GM12872 (cell line): ENCODE measurements at regions not wholly inside any gene's neighbourhood (a gene's known extent, or its start where the extent isn't known, plus 50 kb on each side); places are given as distances from the start of the nearest gene placed in this dataset.

ENCODE experiments used
- CTCF ChIP-seq: IDR thresholded peaks from 3 replicates; pipeline ENCODE4 v1.5.1; 2011; ENCODE audit warnings: low read depth, mild to moderate bottlenecking, low read length, moderate library complexity; ENCODE audit not compliant: insufficient read depth

GRCh38 chr3:74009961-74010844, 385.5 kb upstream of the PDZRN3 start:
- TF ChIP-seq CTCF = no peak

- no peak for TF ChIP-seq CTCF
Observed at GRCh38 chr3:74004386-74004785, 379.6 kb upstream of the PDZRN3 start.

- no peak for TF ChIP-seq CTCF
Observed at GRCh38 chr3:74003734-74004133, 379.0 kb upstream of the PDZRN3 start.

- no peak for TF ChIP-seq CTCF
Observed at GRCh38 chr3:74001436-74001835, 376.7 kb upstream of the PDZRN3 start.

- no peak for TF ChIP-seq CTCF
Observed at GRCh38 chr3:74000725-74001124, 376.0 kb upstream of the PDZRN3 start.

GRCh38 chr3:73999501-73999900, 374.8 kb upstream of the PDZRN3 start:
- no peak for TF ChIP-seq CTCF

- no peak for TF ChIP-seq CTCF
Observed at GRCh38 chr3:73966733-73967132, 342.0 kb upstream of the PDZRN3 start.
